IMR-90 (cell line): ENCODE measurements at regions not wholly inside any gene's neighbourhood (a gene's known extent, or its start where the extent isn't known, plus 50 kb on each side); places are given as distances from the start of the nearest gene placed in this dataset.

ENCODE experiments used
- ATAC-seq: fragments of 200-7000 bp; cut with Tn5 transposase; 2 replicates; pipeline ENCODE4 v1.9.1; 2020; ENCODE audit warnings: low read depth, mild to moderate bottlenecking, moderate library complexity
- BruUV-seq: library from RNA; stranded (reverse); fragments of 400-500 nt; replicated peaks from 2 replicates; lab custom pipeline; 2021; lab: Mats Ljungman, UMichigan
- CTCF ChIA-PET: fragments of 300-600 bp; formaldehyde crosslinking; extraction: SDS; loops from one replicate; lab custom pipeline; 2021; ENCODE audit warnings: antibody characterized with exemption; lab: Yijun Ruan, JAX
- POLR2A ChIA-PET: fragments of 300-600 bp; sonication (Branson Sonifier 250); formaldehyde crosslinking; loops from one replicate; lab custom pipeline; 2022; ENCODE audit warnings: antibody characterized with exemption; ENCODE audit not compliant: unreplicated experiment; lab: Charles Lee
- DNase-seq: peaks from one replicate; pipeline ENCODE4 v3.0.0; 2013
- H2AFZ ChIP-seq: replicated peaks from 2 replicates; pipeline ENCODE3; 2013; ENCODE audit warnings: low read length, mild to moderate bottlenecking; ENCODE audit not compliant: poor library complexity
- H2AK5ac ChIP-seq: 2 replicates; pipeline ENCODE4 v1.6.1; 2013; ENCODE audit warnings: low read depth, low read length, inconsistent platforms
- H2AK9ac ChIP-seq: replicated peaks from 2 replicates; pipeline ENCODE3; 2013; ENCODE audit warnings: mild to moderate bottlenecking, low read depth, low read length, moderate library complexity; ENCODE audit not compliant: poor library complexity
- H2BK120ac ChIP-seq: 2 replicates; pipeline ENCODE4 v1.6.1; 2013; ENCODE audit warnings: low read depth, low read length, inconsistent platforms
- H2BK15ac ChIP-seq: 3 replicates; pipeline ENCODE4 v1.6.1; 2013; ENCODE audit warnings: low read depth, low read length, inconsistent platforms
- H2BK20ac ChIP-seq: 2 replicates; pipeline ENCODE4 v1.6.1; 2013; ENCODE audit warnings: low read depth, mild to moderate bottlenecking, inconsistent platforms, low read length, moderate library complexity
- H2BK5ac ChIP-seq: 2 replicates; pipeline ENCODE4 v1.6.1; 2013; ENCODE audit warnings: mild to moderate bottlenecking, low read depth, low read length, inconsistent platforms; ENCODE audit not compliant: poor library complexity, severe bottlenecking
- H3K14ac ChIP-seq: replicated peaks from 2 replicates; pipeline ENCODE4 v1.6.1; 2013; ENCODE audit warnings: low read depth, low read length, inconsistent platforms
- H3K18ac ChIP-seq: 2 replicates; pipeline ENCODE4 v1.6.1; 2013; ENCODE audit warnings: low read depth, low read length, control low read depth
- H3K23ac ChIP-seq: 2 replicates; pipeline ENCODE4 v1.6.1; 2013; ENCODE audit warnings: low read depth, low read length, inconsistent platforms
- H3K27ac ChIP-seq: 2 replicates; pipeline ENCODE4 v1.5.1; 2013; ENCODE audit warnings: mild to moderate bottlenecking, control low read depth, low read length; ENCODE audit not compliant: insufficient read depth
- H3K27me3 ChIP-seq: 2 replicates; pipeline ENCODE4 v1.6.1; 2013; ENCODE audit warnings: low read length; ENCODE audit not compliant: control insufficient read depth, insufficient read depth
- H3K36me3 ChIP-seq: 2 replicates; pipeline ENCODE4 v1.6.1; 2013; ENCODE audit warnings: low read length, mixed read lengths; ENCODE audit not compliant: control insufficient read depth, insufficient read depth
- H3K4ac ChIP-seq: 2 replicates; pipeline ENCODE4 v1.6.1; 2013; ENCODE audit warnings: low read depth, low read length, inconsistent platforms
- H3K4me1 ChIP-seq: 2 replicates; pipeline ENCODE4 v1.6.1; 2013; ENCODE audit warnings: low read length, mixed read lengths; ENCODE audit not compliant: control insufficient read depth, insufficient read depth
- H3K4me2 ChIP-seq: 2 replicates; pipeline ENCODE4 v1.6.1; 2013; ENCODE audit warnings: low read depth, mild to moderate bottlenecking, control low read depth, low read length, moderate library complexity
- H3K4me3 ChIP-seq: 2 replicates; pipeline ENCODE4 v1.5.1; 2013; ENCODE audit warnings: low read depth, mild to moderate bottlenecking, control low read depth, low read length, moderate library complexity; ENCODE audit not compliant: insufficient read depth
- H3K56ac ChIP-seq: 2 replicates; pipeline ENCODE4 v1.6.1; 2013; ENCODE audit warnings: low read length, inconsistent platforms; ENCODE audit not compliant: insufficient read depth; ENCODE audit errors: extremely low read depth
- H3K79me1 ChIP-seq, 2 experiments: 2 replicates each; pipeline ENCODE4 v1.6.1; 2013; ENCODE audit warnings: low read length in 2 of 2, inconsistent platforms in 1 of 2, low read depth in 1 of 2
- H3K9ac ChIP-seq: 2 replicates; pipeline ENCODE4 v1.6.1; 2013; ENCODE audit warnings: low read depth, low read length, control low read depth
- H3K9me1 ChIP-seq: 2 replicates; pipeline ENCODE4 v1.6.1; 2013; ENCODE audit warnings: low read length, inconsistent platforms; ENCODE audit not compliant: insufficient read depth
- H3K9me3 ChIP-seq: 2 replicates; pipeline ENCODE4 v1.6.1; 2013; ENCODE audit warnings: low read length; ENCODE audit not compliant: control insufficient read depth, insufficient read depth
- H4K20me1 ChIP-seq: 2 replicates; pipeline ENCODE4 v1.6.1; 2013; ENCODE audit warnings: low read length, inconsistent platforms; ENCODE audit not compliant: insufficient read depth
- H4K5ac ChIP-seq: 2 replicates; pipeline ENCODE4 v1.6.1; 2013; ENCODE audit warnings: mild to moderate bottlenecking, low read depth, low read length, control low read depth
- H4K8ac ChIP-seq, 2 experiments: 2 replicates each; pipeline ENCODE4 v1.6.1; 2013; ENCODE audit warnings: low read depth in 2 of 2, low read length in 2 of 2, control low read depth in 1 of 2, inconsistent platforms in 1 of 2
- H4K91ac ChIP-seq: 2 replicates; pipeline ENCODE4 v1.6.1; 2013; ENCODE audit warnings: low read depth, low read length, inconsistent platforms; ENCODE audit not compliant: insufficient read depth
- BHLHE40 ChIP-seq: fragments of 150-350 bp; IDR thresholded peaks from 2 replicates; pipeline ENCODE4 v1.6.1; 2016; ENCODE audit warnings: mild to moderate bottlenecking, low read depth, low read length
- CEBPB ChIP-seq: IDR thresholded peaks from 2 replicates; pipeline ENCODE4 v1.6.1; 2012; ENCODE audit warnings: low read depth, low read length, improper control_type of control experiment
- CTCF ChIP-seq: conservative IDR thresholded peaks from 2 replicates; pipeline ENCODE4 v1.5.1; 2012; ENCODE audit warnings: mild to moderate bottlenecking, low read depth, low read length, improper control_type of control experiment
- MAZ ChIP-seq: IDR thresholded peaks from 2 replicates; pipeline ENCODE4 v1.6.1; 2012; ENCODE audit warnings: low read depth, mild to moderate bottlenecking, low read length, improper control_type of control experiment, moderate library complexity, borderline replicate concordance
- NFE2L2 ChIP-seq: fragments of 150-350 bp; IDR thresholded peaks from 2 replicates; pipeline ENCODE4 v1.6.1; 2016; ENCODE audit warnings: low read depth, mild to moderate bottlenecking, low read length
- POLR2A ChIP-seq: IDR thresholded peaks from 2 replicates; pipeline ENCODE4 v1.6.1; 2012; ENCODE audit warnings: mild to moderate bottlenecking, low read depth, low read length
- RAD21 ChIP-seq: IDR thresholded peaks from 2 replicates; pipeline ENCODE4 v1.6.1; 2012; ENCODE audit warnings: low read length, improper control_type of control experiment
- WGBS, 2 experiments: methylation state at CpG; one replicate each; pipeline versions ENCODE4 v1.1.5 to v1.1.7; 2013; ENCODE audit warnings: missing lambda C conversion rate in 2 of 2; ENCODE audit not compliant: insufficient read length in 1 of 2; ENCODE audit errors: extremely low coverage in 2 of 2; 5-methylcytosine and 5-hydroxymethylcytosine counted together
- dilution Hi-C: fragments of 300-500 bp; cut with HindIII; formaldehyde crosslinking; loops from one replicate; pipeline ENCODE4 v1.14.3; 2018; ENCODE audit warnings: low sequenced_read_pairs; ENCODE audit not compliant: unreplicated experiment
- in situ Hi-C: fragments of 300-500 bp; cut with MboI; formaldehyde crosslinking; loops from 3 replicates; pipeline ENCODE4 v1.14.3; 2019; ENCODE audit warnings: low sequenced_read_pairs, inconsistent platforms, mixed read lengths
- intact Hi-C: fragments of 100-400 bp; cut with micrococcal nuclease; formaldehyde crosslinking; loops from 2 replicates; pipeline ENCODE4 v1.10.0; 2022

- Histone ChIP-seq H3K23ac (no peak overlapping the region), H2BK5ac (no peak overlapping the region), H2BK120ac (no peak overlapping the region), H4K91ac (no peak overlapping the region), H3K27ac (no peak overlapping the region), H3K9ac (no peak overlapping the region), H4K20me1 (no peaks in the 10 kb centered on the region), H4K8ac (no peak overlapping the region), H2AK5ac (no peak overlapping the region), H3K36me3 (no peaks in the 10 kb centered on the region), H4K5ac (no peak overlapping the region), H3K9me3 (0 out of 2 replicates have a peak, but pooled peaks cover 2% of the 10 kb centered on the region), H3K4me2 (no peak overlapping the region), H3K18ac (no peak overlapping the region), H3K4me1 (no peaks in the 10 kb centered on the region), H2AFZ (no peak overlapping the region), H3K4ac (no peak overlapping the region), H2BK15ac (no peak overlapping the region), H2AK9ac (no peak overlapping the region), H3K56ac (no peak overlapping the region), H3K27me3 (no peaks in the 10 kb centered on the region), H3K9me1 (no peaks in the 10 kb centered on the region), H3K14ac (no peak overlapping the region), H2BK20ac (no peak overlapping the region), H3K4me3 (no peak overlapping the region), H3K79me1 (no peaks in the 10 kb centered on the region)
- dilution Hi-C loops (no loop called here), in situ Hi-C loops (no loop called here), intact Hi-C loops (no loop called here)
- TF ChIP-seq MAZ (no peak), POLR2A (no peak), RAD21 (no peak), CEBPB (no peak), NFE2L2 (no peak), CTCF (no peak), BHLHE40 (no peak)
- ATAC-seq: no peak
- CTCF ChIA-PET: no interaction called here
- WGBS, 2 experiments: no CpG with 5 or more reads among the region's 2 CpGs
- POLR2A ChIA-PET: no interaction called here
- no TSS peak for BruUV-seq
- no peak for DNase-seq
Observed at GRCh38 chr3:34275811-34276210, 477.4 kb downstream of the PDCD6IP start.
